Liver (tissue), 3 donors: ENCODE measurements at regions not wholly inside any gene's neighbourhood (a gene's known extent, or its start where the extent isn't known, plus 50 kb on each side); places are given as distances from the start of the nearest gene placed in this dataset.

Source experiments
- CTCF ChIP-seq: fragments of 150-350 bp; IDR thresholded peaks from 2 replicates; pipeline ENCODE4 v1.5.1; 2017; ENCODE audit warnings: improper control_type of control experiment, low read depth, low read length; ENCODE audit not compliant: missing input control
- GABPA ChIP-seq, 2 donors: IDR thresholded peaks in 1 of 2; conservative IDR thresholded peaks in 1 of 2; 2 replicates each; pipeline ENCODE4 v1.6.1; 2016; ENCODE audit warnings: antibody characterized with exemption in 2 of 2, mild to moderate bottlenecking in 1 of 2, moderate library complexity in 1 of 2
- REST ChIP-seq: IDR thresholded peaks from 2 replicates; pipeline ENCODE4 v1.6.1; 2016; ENCODE audit warnings: antibody characterized with exemption, mild to moderate bottlenecking
- SP1 ChIP-seq: IDR thresholded peaks from 2 replicates; pipeline ENCODE4 v1.6.1; 2018; ENCODE audit warnings: antibody characterized with exemption, mild to moderate bottlenecking
- TAF1 ChIP-seq: conservative IDR thresholded peaks from 2 replicates; pipeline ENCODE4 v1.6.1; 2016; ENCODE audit warnings: antibody characterized with exemption, mild to moderate bottlenecking
- donor health status: healthy.
- donor health status: healthy.

- TF ChIP-seq CTCF = no peak
- TF ChIP-seq REST = no peak
- TF ChIP-seq GABPA (IDR thresholded peaks at IDR 0.05 in 1 of 2, conservative IDR thresholded peaks at IDR 0.05 in 1 of 2) = no peak
- no peak for TF ChIP-seq SP1
- no peak for TF ChIP-seq TAF1
Observed at GRCh38 chr4:181951265-181951664, 291.9 kb upstream of the TENM3 start.
